Activated CD4-positive, alpha-beta T cell treated with anti-CD3 and anti-CD28 coated beads, Interleukin-2, amount 10 ng/mL, durations not matched to agents 24 days and 14 days (primary cell): ENCODE measurements at regions not wholly inside any gene's neighbourhood (a gene's known extent, or its start where the extent isn't known, plus 50 kb on each side); places are given as distances from the start of the nearest gene placed in this dataset.

Experiments
- DNase-seq: peaks from one replicate; pipeline ENCODE4 v3.0.0; 2022
- H3K27ac Mint-ChIP-seq: one replicate; pipeline ENCODE4 v1.8.0; 2022; ENCODE audit warnings: mild to moderate bottlenecking, mixed read lengths
- H3K27me3 Mint-ChIP-seq: one replicate; pipeline ENCODE4 v1.8.0; 2022; ENCODE audit warnings: mixed read lengths
- H3K36me3 Mint-ChIP-seq: one replicate; pipeline ENCODE4 v1.8.0; 2022; ENCODE audit warnings: low read depth, mild to moderate bottlenecking, mixed read lengths
- H3K4me1 Mint-ChIP-seq: one replicate; pipeline ENCODE4 v1.8.0; 2021; ENCODE audit warnings: mixed read lengths
- H3K4me3 Mint-ChIP-seq: one replicate; pipeline ENCODE4 v1.8.0; 2022; ENCODE audit warnings: mild to moderate bottlenecking, moderate library complexity, mixed read lengths
- H3K9me3 Mint-ChIP-seq: one replicate; pipeline ENCODE4 v1.8.0; 2021; ENCODE audit warnings: mixed read lengths
- intact Hi-C: fragments of 100-400 bp; cut with micrococcal nuclease; formaldehyde crosslinking; loops from one replicate; pipeline ENCODE4 v1.15.1; 2023

DNA sequence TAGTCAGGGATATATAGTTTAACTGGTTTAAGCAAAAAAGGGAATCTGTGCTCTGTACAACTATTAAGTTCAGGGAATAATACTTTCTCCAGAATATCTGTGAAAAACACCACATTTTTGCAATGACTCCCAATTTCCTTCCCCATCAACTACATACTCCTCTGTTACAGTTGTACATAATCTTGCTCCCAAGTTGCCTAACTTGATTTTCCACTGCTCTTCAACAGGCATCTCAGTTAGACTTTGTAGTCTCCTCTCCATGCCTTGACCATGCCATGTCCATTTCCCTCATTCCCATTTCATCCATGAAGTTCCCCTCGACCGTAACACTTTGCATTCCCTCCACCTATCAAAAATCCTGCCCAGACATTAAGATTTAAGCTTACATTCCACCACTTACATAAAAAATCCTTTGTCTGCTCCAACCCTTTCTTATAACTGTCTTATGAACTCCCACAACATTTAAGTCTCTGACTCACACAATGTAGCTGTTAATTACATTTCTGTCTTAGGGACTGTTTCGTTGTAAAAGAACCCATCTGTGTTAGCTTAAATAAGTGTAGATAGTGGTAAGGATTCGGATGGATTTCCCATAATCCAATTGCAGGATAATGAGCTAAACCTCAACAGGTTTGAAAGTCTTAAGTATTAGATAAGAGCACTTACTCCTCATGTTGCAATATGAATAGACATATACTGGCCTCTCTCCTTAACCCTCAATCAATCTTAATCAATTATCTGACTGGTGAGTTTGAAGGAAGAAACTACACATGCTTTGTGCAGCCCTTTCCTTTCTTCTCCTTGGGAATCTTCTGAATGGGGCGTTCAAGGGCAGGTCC is 156.5 kb downstream of the PAWR start:
- H3K27ac Mint-ChIP-seq: no peak overlapping the region
- H3K4me1 Mint-ChIP-seq: no peaks in the 10 kb centered on the region
- H3K36me3 Mint-ChIP-seq: no peaks in the 10 kb centered on the region
- no peaks in the 10 kb centered on the region for H3K9me3 Mint-ChIP-seq
- H3K27me3 Mint-ChIP-seq: no peaks in the 10 kb centered on the region
- intact Hi-C loops: no loop called here
- H3K4me3 Mint-ChIP-seq: no peak overlapping the region
- DNase-seq: no peak

DNA sequence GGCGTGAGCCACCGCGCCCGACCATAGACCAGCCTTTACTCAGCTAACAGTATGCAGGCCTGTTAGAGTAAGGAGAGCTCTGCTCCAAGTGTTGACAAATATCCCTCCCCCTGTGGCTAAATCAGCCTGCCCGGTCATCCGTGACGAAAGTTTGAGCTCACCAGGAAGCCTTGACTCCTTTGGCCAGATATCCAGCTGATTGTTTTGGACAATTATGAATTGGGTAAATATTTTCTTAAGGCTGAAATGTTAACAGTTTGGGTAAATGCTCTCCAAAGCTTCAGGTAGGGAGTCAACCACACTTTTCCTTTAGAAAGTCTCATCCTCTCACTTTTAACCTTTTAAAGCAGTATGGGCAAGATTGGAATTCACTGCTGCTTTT is 157.9 kb downstream of the PAWR start:
- H3K27ac Mint-ChIP-seq: no peak overlapping the region

DNA sequence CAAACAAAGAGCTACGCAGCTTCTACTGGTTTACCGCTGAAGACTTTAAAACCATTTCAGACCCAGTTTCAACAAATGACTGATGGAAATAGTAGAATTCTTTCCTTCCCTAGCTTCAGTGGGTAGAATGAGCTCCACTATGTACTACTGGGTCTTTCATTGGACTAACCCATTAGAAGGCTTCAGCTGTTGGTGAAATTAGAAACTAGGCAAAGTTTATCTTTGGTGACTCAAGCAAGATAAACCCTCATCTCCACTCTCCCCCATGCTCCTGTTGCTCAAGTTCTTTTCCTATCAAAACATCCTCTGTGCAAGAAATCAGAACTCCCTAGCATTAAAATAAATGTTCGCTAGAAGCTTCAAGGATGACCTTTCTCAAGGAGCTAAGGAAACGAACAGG is 159.2 kb downstream of the PAWR start:
- H3K27ac Mint-ChIP-seq: no peak overlapping the region
- no peaks in the 10 kb centered on the region for H3K4me1 Mint-ChIP-seq
- intact Hi-C loops: no loop called here
- no peaks in the 10 kb centered on the region for H3K27me3 Mint-ChIP-seq
- H3K36me3 Mint-ChIP-seq: no peaks in the 10 kb centered on the region
- DNase-seq: no peak
- H3K9me3 Mint-ChIP-seq: no peaks in the 10 kb centered on the region
- no peak overlapping the region for H3K4me3 Mint-ChIP-seq

More for the DNA sequence above, 157.9 kb downstream of the PAWR start:
- H3K4me3 Mint-ChIP-seq: no peak overlapping the region
- H3K36me3 Mint-ChIP-seq: no peaks in the 10 kb centered on the region
- DNase-seq: no peak
- H3K27me3 Mint-ChIP-seq: no peaks in the 10 kb centered on the region
- intact Hi-C loops: no loop called here
- H3K4me1 Mint-ChIP-seq: no peaks in the 10 kb centered on the region
- H3K9me3 Mint-ChIP-seq: no peaks in the 10 kb centered on the region

DNA sequence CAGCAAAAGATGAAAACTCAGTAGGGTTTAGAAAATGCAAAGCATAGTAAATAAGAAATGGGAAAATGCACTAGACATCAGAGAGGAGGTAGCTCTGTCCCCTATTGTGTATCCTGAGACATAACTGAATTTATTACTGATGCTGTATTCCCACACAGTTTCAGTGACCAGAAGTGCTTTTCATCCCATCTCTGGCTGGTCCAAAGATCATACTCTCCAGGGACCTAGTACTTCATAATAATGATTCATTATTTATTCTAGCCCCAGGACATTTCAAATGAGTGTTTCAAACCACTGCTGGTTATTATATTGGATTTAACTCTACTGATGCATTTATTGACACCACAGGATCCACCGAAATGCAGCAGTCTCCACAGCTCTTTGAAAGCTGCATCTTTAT is 163.3 kb downstream of the PAWR start:
- no peaks in the 10 kb centered on the region for H3K9me3 Mint-ChIP-seq
- H3K4me3 Mint-ChIP-seq: no peak overlapping the region
- H3K27me3 Mint-ChIP-seq: no peaks in the 10 kb centered on the region
- no peak overlapping the region for H3K27ac Mint-ChIP-seq
- H3K4me1 Mint-ChIP-seq: no peaks in the 10 kb centered on the region
- intact Hi-C loops: no loop called here
- no peaks in the 10 kb centered on the region for H3K36me3 Mint-ChIP-seq
- DNase-seq: no peak

DNA sequence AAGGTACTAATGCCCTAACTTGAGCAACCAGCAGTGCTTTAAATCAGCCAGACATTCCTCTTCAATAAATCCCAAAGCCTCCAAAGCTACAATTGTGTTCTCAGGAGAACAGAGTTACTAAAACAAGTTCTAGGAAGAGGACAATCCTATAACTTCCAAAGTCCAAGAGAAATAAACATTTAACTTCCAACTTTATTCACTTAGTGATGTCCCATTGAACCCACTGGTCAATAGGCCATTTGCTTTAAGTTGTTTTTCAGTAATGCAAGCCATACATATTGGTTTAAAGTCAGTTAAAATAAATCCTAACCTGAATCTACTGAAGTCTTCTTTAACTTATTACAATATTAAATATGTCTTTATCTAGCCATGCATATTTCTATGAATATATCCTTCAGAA is 165.4 kb downstream of the PAWR start:
- Mint-ChIP-seq H3K27ac (no peak overlapping the region), H3K9me3 (no peaks in the 10 kb centered on the region), H3K4me3 (no peak overlapping the region), H3K36me3 (no peaks in the 10 kb centered on the region), H3K4me1 (no peaks in the 10 kb centered on the region), H3K27me3 (no peaks in the 10 kb centered on the region)
- intact Hi-C loops: no loop called here
- DNase-seq: no peak

DNA sequence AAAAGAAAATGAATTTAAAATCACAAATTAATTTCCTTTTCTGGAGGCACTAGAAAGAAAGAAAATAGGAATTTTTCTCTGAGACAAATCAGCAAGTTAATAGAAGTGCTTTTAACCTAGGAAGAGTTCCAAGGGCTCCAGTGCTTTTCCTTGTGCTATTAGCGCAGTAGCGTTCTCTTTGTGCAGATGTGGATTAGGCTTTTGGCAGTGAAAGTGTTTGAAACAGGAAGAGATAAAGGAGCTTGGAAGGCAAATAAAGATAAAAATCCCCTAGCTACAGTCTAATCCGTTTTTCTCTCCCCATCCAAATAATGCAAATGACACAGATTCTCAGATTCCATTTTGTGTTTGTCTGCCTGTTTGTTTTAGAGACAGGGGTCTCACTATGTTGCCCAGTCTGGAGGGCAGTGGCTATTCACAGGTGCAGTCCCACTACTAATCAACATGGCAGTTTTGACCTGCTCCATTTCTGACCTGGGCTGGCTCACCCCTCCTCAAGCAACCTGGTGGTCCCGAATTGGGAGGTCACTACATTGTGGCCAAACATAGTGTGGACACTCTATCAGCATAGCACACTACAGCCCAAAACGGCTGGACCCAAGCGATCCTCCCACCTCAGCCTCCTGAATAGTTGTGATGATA is 166.1 kb downstream of the PAWR start:
- no peaks in the 10 kb centered on the region for H3K4me1 Mint-ChIP-seq
- no peaks in the 10 kb centered on the region for H3K27me3 Mint-ChIP-seq
- intact Hi-C loops: no loop called here

DNA sequence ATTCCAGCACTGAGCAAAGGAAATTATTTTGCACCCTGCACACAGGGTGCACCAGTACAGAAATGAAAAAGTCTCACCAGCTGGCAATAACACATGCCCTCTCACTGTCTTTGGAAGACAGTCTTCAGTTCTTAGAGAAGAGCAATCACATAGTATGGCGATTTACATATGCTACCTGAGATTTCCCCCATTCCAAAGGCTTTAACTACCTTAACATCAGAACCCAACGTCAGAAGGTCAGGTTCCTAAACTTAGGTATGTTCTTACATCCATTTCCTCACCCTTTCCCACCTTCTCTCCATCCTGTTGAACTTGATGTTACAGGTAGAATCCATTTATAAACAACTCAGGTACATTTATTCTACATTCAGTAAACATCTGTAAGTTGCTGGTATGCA is 167.8 kb downstream of the PAWR start:
- Mint-ChIP-seq H3K36me3 (no peaks in the 10 kb centered on the region), H3K4me3 (no peak overlapping the region), H3K4me1 (no peaks in the 10 kb centered on the region), H3K27me3 (no peaks in the 10 kb centered on the region), H3K27ac (no peak overlapping the region), H3K9me3 (no peaks in the 10 kb centered on the region)
- no peak for DNase-seq
- intact Hi-C loops: no loop called here

More for the DNA sequence above, 166.1 kb downstream of the PAWR start:
- DNase-seq: no peak
- Mint-ChIP-seq H3K36me3 (no peaks in the 10 kb centered on the region), H3K27ac (no peak overlapping the region), H3K4me3 (no peak overlapping the region), H3K9me3 (no peaks in the 10 kb centered on the region)

DNA sequence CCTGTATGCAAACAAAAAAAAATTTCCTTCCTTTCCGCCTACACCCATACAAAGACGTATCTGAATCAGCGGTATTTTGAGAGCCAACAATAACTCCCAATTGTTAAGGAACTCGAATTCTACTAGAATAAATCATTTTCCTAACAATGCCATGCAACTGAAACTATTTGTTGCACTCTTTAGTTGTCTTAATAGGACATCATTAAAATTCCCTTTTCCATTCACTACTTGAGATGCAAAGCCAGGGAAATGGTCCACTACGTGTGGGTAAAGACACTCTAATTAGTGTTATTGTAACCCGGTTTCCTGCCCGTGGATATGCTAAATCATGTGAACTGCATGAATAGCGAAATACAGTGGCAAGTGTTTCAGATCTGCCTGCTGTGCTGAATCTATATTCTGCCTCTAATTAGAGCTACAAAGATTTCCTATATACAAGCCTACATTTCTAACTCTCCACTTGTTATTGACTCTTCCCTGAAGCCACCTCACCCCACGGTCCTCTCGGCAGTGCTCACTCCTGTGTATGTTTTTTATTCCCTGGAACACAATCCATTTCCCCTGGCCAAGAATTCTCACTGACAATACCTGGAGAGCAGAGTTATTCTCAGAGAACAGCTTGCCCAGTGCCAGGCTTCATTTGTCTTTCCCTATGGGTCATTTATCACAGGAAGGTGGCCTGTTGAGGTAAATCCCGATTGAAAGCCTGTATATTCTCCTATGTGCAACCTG is 168.3 kb downstream of the PAWR start:
- no peak for DNase-seq
- no peak overlapping the region for H3K27ac Mint-ChIP-seq
- no peaks in the 10 kb centered on the region for H3K36me3 Mint-ChIP-seq
- no peaks in the 10 kb centered on the region for H3K9me3 Mint-ChIP-seq
- H3K27me3 Mint-ChIP-seq: no peaks in the 10 kb centered on the region
- H3K4me1 Mint-ChIP-seq: no peaks in the 10 kb centered on the region
- no peak overlapping the region for H3K4me3 Mint-ChIP-seq
- intact Hi-C loops: no loop called here

DNA sequence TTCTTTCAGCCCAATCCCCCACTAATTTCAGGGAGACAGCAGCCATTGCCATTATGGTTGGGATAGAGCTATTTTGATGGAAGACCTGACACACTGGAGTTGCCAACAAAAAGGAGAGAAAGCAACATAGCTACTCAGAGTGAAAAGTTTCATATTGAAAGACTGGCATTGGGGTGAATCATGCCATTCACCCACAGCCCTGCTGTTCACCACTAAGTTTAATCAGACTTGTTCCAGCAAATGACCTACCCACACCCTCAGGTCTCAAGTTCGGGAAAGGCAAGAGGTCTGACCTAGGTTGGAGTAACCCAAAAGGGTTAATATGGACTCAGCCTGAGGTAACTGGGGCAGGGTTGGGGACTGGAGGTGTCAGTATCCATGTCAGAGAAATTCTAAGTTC is 169.2 kb downstream of the PAWR start:
- DNase-seq: no peak
- Mint-ChIP-seq H3K4me3 (no peak overlapping the region), H3K36me3 (no peaks in the 10 kb centered on the region), H3K4me1 (no peaks in the 10 kb centered on the region), H3K9me3 (no peaks in the 10 kb centered on the region), H3K27me3 (no peaks in the 10 kb centered on the region), H3K27ac (no peak overlapping the region)
- intact Hi-C loops: no loop called here

DNA sequence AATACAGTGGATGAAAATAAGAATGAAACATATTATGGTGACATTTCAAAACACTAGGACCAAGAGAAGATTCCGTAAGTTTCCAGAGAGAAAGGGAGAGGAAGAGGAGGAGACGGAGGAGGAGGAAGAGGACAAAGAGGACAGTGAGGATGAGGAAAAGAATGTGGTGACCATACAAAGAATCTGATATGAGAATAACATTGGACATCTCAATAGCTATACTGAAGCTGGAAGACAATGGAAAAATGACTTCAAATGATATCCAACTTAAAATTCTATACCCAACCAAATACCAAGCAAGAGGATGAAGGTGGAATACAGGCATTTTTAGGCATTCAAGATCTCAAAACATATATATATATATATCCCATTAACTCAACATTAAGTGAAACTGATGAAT is 173.4 kb downstream of the PAWR start:
- intact Hi-C loops: loop anchor here (10.0 kb wide), 1 partner anchor 1117 kb away; no protein-coding TSS in a partner anchor
- Mint-ChIP-seq H3K27me3 (no peaks in the 10 kb centered on the region), H3K27ac (no peak overlapping the region), H3K9me3 (no peaks in the 10 kb centered on the region), H3K36me3 (no peaks in the 10 kb centered on the region), H3K4me1 (no peaks in the 10 kb centered on the region), H3K4me3 (no peak overlapping the region)
- no peak for DNase-seq

DNA sequence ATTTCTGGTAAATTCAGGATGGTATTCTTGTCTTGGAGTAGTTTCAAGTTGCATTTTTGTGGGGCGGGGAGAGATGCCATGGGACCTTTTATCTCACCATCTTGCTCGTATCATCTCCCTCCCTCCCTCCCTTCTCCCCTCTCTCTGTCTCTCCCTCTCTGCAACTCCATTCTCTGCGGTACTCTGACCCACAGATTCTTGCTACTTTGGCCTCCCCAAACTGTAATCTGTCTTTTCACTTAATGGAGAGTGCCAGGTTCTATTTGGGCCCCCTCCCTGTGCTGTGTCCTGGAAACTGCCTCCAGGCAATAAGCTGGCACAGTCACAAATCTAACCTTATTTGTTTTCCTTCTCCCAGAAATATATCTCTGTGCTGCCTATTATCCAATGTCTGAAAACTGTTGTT is 175.2 kb downstream of the PAWR start:
- intact Hi-C loops: loop anchor here (10.0 kb wide), 1 partner anchor 1119 kb away; no protein-coding TSS in a partner anchor
- Mint-ChIP-seq H3K9me3 (no peaks in the 10 kb centered on the region), H3K36me3 (no peaks in the 10 kb centered on the region), H3K4me1 (no peaks in the 10 kb centered on the region), H3K27ac (no peak overlapping the region), H3K27me3 (no peaks in the 10 kb centered on the region), H3K4me3 (no peak overlapping the region)
- no peak for DNase-seq

DNA sequence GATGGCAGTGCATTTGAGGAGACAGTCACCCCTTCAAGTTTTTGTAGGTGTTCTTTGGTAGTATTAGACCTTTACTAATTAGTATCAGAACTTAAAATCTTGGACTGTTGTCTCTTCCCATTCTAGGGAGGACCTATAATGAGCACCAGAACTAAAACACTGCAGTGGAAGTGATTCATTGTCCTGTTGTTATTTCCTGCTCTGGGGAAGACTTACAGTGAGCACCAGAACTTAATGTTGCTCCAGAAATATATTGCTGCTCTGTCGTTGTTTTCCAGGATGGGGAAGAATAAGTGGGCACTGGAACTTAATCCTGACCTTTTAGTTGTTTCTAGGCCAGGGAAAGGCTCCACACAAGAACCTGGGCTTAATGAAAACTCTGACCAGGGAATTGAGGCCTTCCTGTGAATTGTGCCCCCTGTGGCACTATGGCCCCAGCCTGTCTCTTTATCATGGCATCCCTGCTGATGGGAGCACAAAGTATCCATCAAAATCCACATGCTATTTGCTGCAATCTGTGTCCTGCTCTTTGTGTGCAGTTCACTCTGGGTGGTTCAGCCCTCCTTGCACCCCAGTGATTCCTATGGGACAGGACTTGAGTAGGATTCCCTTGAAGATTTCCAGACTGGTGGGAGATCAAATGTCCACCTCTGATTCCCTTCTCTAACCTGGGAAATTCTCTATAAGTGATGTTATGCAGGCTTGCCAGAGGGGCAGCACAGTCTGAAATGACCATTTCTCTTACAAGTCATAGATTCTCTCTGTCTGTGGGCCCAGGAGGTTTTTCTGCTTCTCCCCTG is 175.8 kb downstream of the PAWR start:
- H3K4me3 Mint-ChIP-seq: no peak overlapping the region
- H3K36me3 Mint-ChIP-seq: no peaks in the 10 kb centered on the region
- H3K27me3 Mint-ChIP-seq: no peaks in the 10 kb centered on the region
- no peaks in the 10 kb centered on the region for H3K4me1 Mint-ChIP-seq
- no peak for DNase-seq
- H3K27ac Mint-ChIP-seq: no peak overlapping the region
- intact Hi-C loops: loop anchor here (10.0 kb wide), 1 partner anchor 1120 kb away; no protein-coding TSS in a partner anchor
- no peaks in the 10 kb centered on the region for H3K9me3 Mint-ChIP-seq

DNA sequence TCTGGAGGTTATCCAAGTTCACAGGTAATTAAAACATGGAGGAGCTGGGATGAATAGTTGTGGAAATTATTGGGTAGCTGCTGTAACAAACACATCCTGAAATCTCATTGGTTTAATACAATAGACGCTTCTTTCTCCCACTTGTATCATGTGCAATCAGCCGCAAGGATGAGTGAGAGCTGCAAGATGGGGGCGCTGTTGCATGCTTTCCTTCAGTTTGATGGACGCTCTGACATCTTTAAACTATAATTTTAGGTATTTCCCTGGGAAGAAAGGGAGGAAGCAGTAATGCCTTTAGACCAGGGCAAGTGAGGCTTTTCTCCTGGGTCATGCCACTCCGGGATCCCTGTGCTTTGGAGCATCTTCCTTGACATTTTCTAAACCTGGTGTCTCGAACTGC is 178.7 kb downstream of the PAWR start:
- no peak for DNase-seq
- H3K36me3 Mint-ChIP-seq: no peaks in the 10 kb centered on the region
- H3K27me3 Mint-ChIP-seq: no peaks in the 10 kb centered on the region
- H3K4me3 Mint-ChIP-seq: no peak overlapping the region
- no peak overlapping the region for H3K27ac Mint-ChIP-seq
- intact Hi-C loops: loop anchor here (10.0 kb wide), 1 partner anchor 1123 kb away; no protein-coding TSS in a partner anchor
- H3K9me3 Mint-ChIP-seq: no peaks in the 10 kb centered on the region
- H3K4me1 Mint-ChIP-seq: no peaks in the 10 kb centered on the region
